ENCODE measurements at regions not wholly inside any gene's neighbourhood (a gene's known extent, or its start where the extent isn't known, plus 50 kb on each side); places are given as distances from the start of the nearest gene placed in this dataset.

- TF ChIP-seq MTA3 (CRISPR knock-in tag; IDR thresholded peaks at IDR 0.05) (no peak), GMEB1 (CRISPR knock-in tag; IDR thresholded peaks at IDR 0.05; ENCODE audit: borderline replicate concordance) (no peak), NFE2 (CRISPR knock-in tag; IDR thresholded peaks at IDR 0.05) (no peak), FOXP4 (CRISPR knock-in tag; IDR thresholded peaks at IDR 0.05) (no peak), MED8 (CRISPR knock-in tag; IDR thresholded peaks at IDR 0.05; ENCODE audit: insufficient replicate concordance) (no peak)
Observed at GRCh38 chr20:20808016-20808415, 95.6 kb upstream of the RALGAPA2 start (continued).

- FAIRE-seq (no peak), ATAC-seq (no peak), DNase-seq (ENCODE audit: low spot score) (no peak)
- in situ Hi-C loops (cut with HindIII; ENCODE audit: extremely low pct_ligation_motif_present, low pct_unique_long_range_greater_than_20kb), result no loop called here
- no peaks in the 10 kb centered on the region for H3K79me2 ChIP-seq (ENCODE audit: insufficient read depth, low read length)
- no peaks in the 10 kb centered on the region for H4K20me1 ChIP-seq (ENCODE audit: insufficient read depth, low read length)
- ChIA-PET CTCF (ENCODE audit: low intra/inter-chr PET ratio, low total read pairs) (no interaction called here), POLR2A (no interaction called here)
- H3K27ac ChIP-seq (ENCODE audit: extremely low read length, insufficient read depth, low read length), result no peak overlapping the region
- no peak for TF ChIP-seq MYC (CRISPR knock-in tag; IDR thresholded peaks at IDR 0.05; ENCODE audit: borderline replicate concordance)
- TF ChIP-seq ZNF644 (CRISPR knock-in tag; IDR thresholded peaks at IDR 0.05; ENCODE audit: low read depth), result no peak
- TF ChIP-seq FOXP1 (IDR thresholded peaks at IDR 0.05), result no peak
- no peak for TF ChIP-seq FOXP1 (CRISPR knock-in tag; IDR thresholded peaks at IDR 0.05)
- TF ChIP-seq ZNF414 (CRISPR knock-in tag; IDR thresholded peaks at IDR 0.05), result no peak
- no peak for TF ChIP-seq ISX (CRISPR knock-in tag; conservative IDR thresholded peaks at IDR 0.05)
- TF ChIP-seq FOXK2 (IDR thresholded peaks at IDR 0.05), result no peak
- TF ChIP-seq PRDM4 (CRISPR knock-in tag; IDR thresholded peaks at IDR 0.05; ENCODE audit: borderline replicate concordance), result no peak
- TF ChIP-seq TBP (CRISPR knock-in tag; IDR thresholded peaks at IDR 0.05), result no peak
- TF ChIP-seq HMG20A (CRISPR knock-in tag; IDR thresholded peaks at IDR 0.05; ENCODE audit: borderline replicate concordance), result no peak
- no peak for TF ChIP-seq LBX2 (CRISPR knock-in tag; IDR thresholded peaks at IDR 0.05; ENCODE audit: borderline replicate concordance)
- intact Hi-C loops (cut with micrococcal nuclease; ENCODE audit: unreplicated experiment), result loop anchor here (10.0 kb wide), 1 partner anchor 572 kb away; no protein-coding TSS in a partner anchor
- no peak overlapping the region for H3K4me2 ChIP-seq (ENCODE audit: low read depth, low read length)
- no TSS peak for BruUV-seq (replicated peaks)
- no peak overlapping the region for H3K9ac ChIP-seq (ENCODE audit: insufficient read depth, low read depth, low read length)
- 14% methylated on average over 12 of the region's 12 CpGs for WGBS (ENCODE audit: low lambda C conversion rate)
- H3K4me3 ChIP-seq (replicated peaks in 1 of 3; ENCODE audit: insufficient read depth in 1 of 3, low read depth in 2 of 3, low read length in 3 of 3), result no peak overlapping the region
- no peaks in the 10 kb centered on the region for H3K36me3 ChIP-seq (replicated peaks in 1 of 2; ENCODE audit: control insufficient read depth in 1 of 2, insufficient read depth in 2 of 2, low read length in 2 of 2)
- H2AFZ ChIP-seq (ENCODE audit: low read length), result no peak overlapping the region
- no peaks in the 10 kb centered on the region for H3K9me3 ChIP-seq (ENCODE audit: low read length)
- H3K27me3 ChIP-seq (ENCODE audit: control insufficient read depth in 1 of 2, insufficient read depth in 2 of 2, low read length in 2 of 2), result peaks cover 6 to 32% of the 10 kb centered on the region in 2 experiments; a peak in 3 of 5 replicates
- no peaks in the 10 kb centered on the region for H3K4me1 ChIP-seq (ENCODE audit: insufficient read depth, low read length)
Observed at GRCh38 chr20:20806121-20807095, 94.0 kb upstream of the RALGAPA2 start.
